ENCODE measurements at regions not wholly inside any gene's neighbourhood (a gene's known extent, or its start where the extent isn't known, plus 50 kb on each side); places are given as distances from the start of the nearest gene placed in this dataset.
"Not testable (repeated sequence)": the region's sequence is repeated elsewhere in the genome, so short reads cannot be mapped to it uniquely, and the experiment has no call there.

- DNase-seq (ENCODE audit: low read depth): peak; percentile 58
Observed at GRCh38 chr4:74505355-74505978, 60.5 kb downstream of the AREG start.

- DNase-seq (ENCODE audit: low read depth): not testable (repeated sequence)
Observed at GRCh38 chr4:74509363-74509762, 64.4 kb downstream of the AREG start.

GRCh38 chr4:74516303-74516702, 71.4 kb downstream of the AREG start:
- no peak for DNase-seq (ENCODE audit: low read depth)

GRCh38 chr4:74517996-74518395, 73.1 kb downstream of the AREG start:
- DNase-seq (ENCODE audit: low read depth): no peak

- DNase-seq (ENCODE audit: low read depth): no peak
Observed at GRCh38 chr4:74522251-74522991, 77.5 kb downstream of the AREG start.

GRCh38 chr4:74523096-74523495, 78.2 kb downstream of the AREG start:
- DNase-seq (ENCODE audit: low read depth): no peak

GRCh38 chr4:74524985-74525384, 80.0 kb downstream of the AREG start:
- no peak for DNase-seq (ENCODE audit: low read depth)

- DNase-seq (ENCODE audit: low read depth): no peak
Observed at GRCh38 chr4:74527049-74527448, 82.1 kb downstream of the AREG start.

- no peak for DNase-seq (ENCODE audit: low read depth)
Observed at GRCh38 chr4:74528178-74528577, 83.2 kb downstream of the AREG start.

GRCh38 chr4:74529284-74530041, 84.5 kb downstream of the AREG start:
- DNase-seq (ENCODE audit: low read depth): no peak

GRCh38 chr4:74531963-74532794, 87.2 kb downstream of the AREG start:
- peak; percentile 83 for DNase-seq (ENCODE audit: low read depth)

- DNase-seq (ENCODE audit: low read depth): no peak
Observed at GRCh38 chr4:74534121-74534520, 89.2 kb downstream of the AREG start.

GRCh38 chr4:74534936-74535335, 90.0 kb downstream of the AREG start:
- DNase-seq (ENCODE audit: low read depth): no peak

- DNase-seq (ENCODE audit: low read depth): no peak
Observed at GRCh38 chr4:74535512-74535911, 90.6 kb downstream of the AREG start.

- no peak for DNase-seq (ENCODE audit: low read depth)
Observed at GRCh38 chr4:74536557-74536956, 91.6 kb downstream of the AREG start.

- no peak for DNase-seq (ENCODE audit: low read depth)
Observed at GRCh38 chr4:74537459-74537858, 92.5 kb downstream of the AREG start.

- peak; percentile 51 for DNase-seq (ENCODE audit: low read depth)
Observed at GRCh38 chr4:74539044-74539790, 94.3 kb downstream of the AREG start.

GRCh38 chr4:74540193-74540592, 95.3 kb downstream of the AREG start:
- peak; percentile 18 for DNase-seq (ENCODE audit: low read depth)

- DNase-seq (ENCODE audit: low read depth): no peak
Observed at GRCh38 chr4:74541667-74542066, 96.7 kb downstream of the AREG start.

- DNase-seq (ENCODE audit: low read depth): no peak
Observed at GRCh38 chr4:74543231-74543781, 98.4 kb downstream of the AREG start.
